HG02610 (cell line): ENCODE measurements at regions not wholly inside any gene's neighbourhood (a gene's known extent, or its start where the extent isn't known, plus 50 kb on each side); places are given as distances from the start of the nearest gene placed in this dataset.

ENCODE experiments used
- ATAC-seq: cut with Tn5 transposase; IDR thresholded peaks from one replicate; pipeline ENCODE4 v1.9.1; 2021; ENCODE audit warnings: mild to moderate bottlenecking, moderate library complexity; ENCODE audit not compliant: unreplicated experiment

- no peak for ATAC-seq
Observed at GRCh38 chr13:68199271-68199670, 969.1 kb upstream of the PCDH9 start.

GRCh38 chr13:68190818-68191217 lies 960.7 kb upstream of the PCDH9 start:
- no peak for ATAC-seq

GRCh38 chr13:68185444-68186141 lies 955.5 kb upstream of the PCDH9 start:
- peak; percentile 41 for ATAC-seq

GRCh38 chr13:68176475-68176874 lies 946.3 kb upstream of the PCDH9 start:
- ATAC-seq, result no peak

- ATAC-seq, result no peak
Observed at GRCh38 chr13:68174893-68175292, 944.8 kb upstream of the PCDH9 start.

- peak; percentile 45 for ATAC-seq
Observed at GRCh38 chr13:68173111-68173510, 943.0 kb upstream of the PCDH9 start.

GRCh38 chr13:68170961-68171360 lies 940.8 kb upstream of the PCDH9 start:
- no peak for ATAC-seq

- ATAC-seq, result no peak
Observed at GRCh38 chr13:68168448-68168847, 938.3 kb upstream of the PCDH9 start.

- ATAC-seq, result no peak
Observed at GRCh38 chr13:68160466-68160865, 930.3 kb upstream of the PCDH9 start.

- ATAC-seq, result no peak
Observed at GRCh38 chr13:68152414-68152813, 922.3 kb upstream of the PCDH9 start.

- ATAC-seq, result no peak
Observed at GRCh38 chr13:68145852-68146251, 915.7 kb upstream of the PCDH9 start.

GRCh38 chr13:68128297-68128915 lies 898.3 kb upstream of the PCDH9 start:
- no peak for ATAC-seq

- no peak for ATAC-seq
Observed at GRCh38 chr13:68125087-68125480, 894.9 kb upstream of the PCDH9 start.

- ATAC-seq, result no peak
Observed at GRCh38 chr13:68124437-68125086, 894.4 kb upstream of the PCDH9 start.

- ATAC-seq, result no peak
Observed at GRCh38 chr13:68110178-68110768, 880.1 kb upstream of the PCDH9 start.

- ATAC-seq, result no peak
Observed at GRCh38 chr13:68107667-68108066, 877.5 kb upstream of the PCDH9 start.

- ATAC-seq, result no peak
Observed at GRCh38 chr13:68099631-68100030, 869.5 kb upstream of the PCDH9 start.

GRCh38 chr13:68081061-68081460 lies 850.9 kb upstream of the PCDH9 start:
- no peak for ATAC-seq

GRCh38 chr13:68078874-68079273 lies 848.7 kb upstream of the PCDH9 start:
- ATAC-seq, result no peak

- no peak for ATAC-seq
Observed at GRCh38 chr13:68078469-68078868, 848.3 kb upstream of the PCDH9 start.

GRCh38 chr13:68076046-68076445 lies 845.9 kb upstream of the PCDH9 start:
- no peak for ATAC-seq
